ENCODE measurements at regions not wholly inside any gene's neighbourhood (a gene's known extent, or its start where the extent isn't known, plus 50 kb on each side); places are given as distances from the start of the nearest gene placed in this dataset.
"Not testable (repeated sequence)": the region's sequence is repeated elsewhere in the genome, so short reads cannot be mapped to it uniquely, and the experiment has no call there.

GRCh38 chr3:145197821-145198220 lies 963.2 kb downstream of the PLOD2 start:
- DNase-seq: no peak

- DNase-seq: no peak
Measured at GRCh38 chr3:145209561-145209960, 951.4 kb downstream of the PLOD2 start.

GRCh38 chr3:145219355-145220235 lies 941.4 kb downstream of the PLOD2 start:
- DNase-seq: no peak

GRCh38 chr3:145224886-145225285 lies 936.1 kb downstream of the PLOD2 start:
- no peak for DNase-seq

- DNase-seq: no peak
Measured at GRCh38 chr3:145243875-145244274, 917.1 kb downstream of the PLOD2 start.

GRCh38 chr3:145244327-145244726 lies 916.7 kb downstream of the PLOD2 start:
- DNase-seq: no peak

GRCh38 chr3:145246291-145246690 lies 914.7 kb downstream of the PLOD2 start:
- DNase-seq: no peak

- no peak for DNase-seq
Measured at GRCh38 chr3:145248928-145249327, 912.1 kb downstream of the PLOD2 start.

GRCh38 chr3:145251311-145251710 lies 909.7 kb downstream of the PLOD2 start:
- DNase-seq: no peak

- DNase-seq: not testable (repeated sequence)
Measured at GRCh38 chr3:145257967-145258366, 903.0 kb downstream of the PLOD2 start.

- DNase-seq: no peak
Measured at GRCh38 chr3:145259166-145259880, 901.7 kb downstream of the PLOD2 start.

GRCh38 chr3:145263458-145263857 lies 897.5 kb downstream of the PLOD2 start:
- DNase-seq: not testable (repeated sequence)

- DNase-seq: no peak
Measured at GRCh38 chr3:145266368-145266767, 894.6 kb downstream of the PLOD2 start.

- no peak for DNase-seq
Measured at GRCh38 chr3:145269106-145269505, 891.9 kb downstream of the PLOD2 start.

GRCh38 chr3:145272684-145273083 lies 888.3 kb downstream of the PLOD2 start:
- no peak for DNase-seq

GRCh38 chr3:145282505-145282904 lies 878.5 kb downstream of the PLOD2 start:
- no peak for DNase-seq

- DNase-seq: no peak
Measured at GRCh38 chr3:145286937-145287336, 874.0 kb downstream of the PLOD2 start.

GRCh38 chr3:145290010-145290409 lies 871.0 kb downstream of the PLOD2 start:
- DNase-seq: no peak

- no peak for DNase-seq
Measured at GRCh38 chr3:145294572-145294971, 866.4 kb downstream of the PLOD2 start.

- DNase-seq: no peak
Measured at GRCh38 chr3:145307272-145307671, 853.7 kb downstream of the PLOD2 start.

- DNase-seq: no peak
Measured at GRCh38 chr3:145313751-145314150, 847.2 kb downstream of the PLOD2 start.

GRCh38 chr3:145316253-145316652 lies 844.7 kb downstream of the PLOD2 start:
- DNase-seq: not testable (repeated sequence)

GRCh38 chr3:145326666-145327065 lies 834.3 kb downstream of the PLOD2 start:
- DNase-seq: no peak

- not testable (repeated sequence) for DNase-seq
Measured at GRCh38 chr3:145333427-145333826, 827.6 kb downstream of the PLOD2 start.
